ENCODE measurements at regions not wholly inside any gene's neighbourhood (a gene's known extent, or its start where the extent isn't known, plus 50 kb on each side); places are given as distances from the start of the nearest gene placed in this dataset.
A peak's percentile ranks its signal among the peaks of the same experiment; 100 is the strongest.
"Not testable (repeated sequence)": the region's sequence is repeated elsewhere in the genome, so short reads cannot be mapped to it uniquely, and the experiment has no call there.

- no peak overlapping the region for H3K4me3 ChIP-seq (ENCODE audit: low read length)
- TF ChIP-seq, protein P1, sequence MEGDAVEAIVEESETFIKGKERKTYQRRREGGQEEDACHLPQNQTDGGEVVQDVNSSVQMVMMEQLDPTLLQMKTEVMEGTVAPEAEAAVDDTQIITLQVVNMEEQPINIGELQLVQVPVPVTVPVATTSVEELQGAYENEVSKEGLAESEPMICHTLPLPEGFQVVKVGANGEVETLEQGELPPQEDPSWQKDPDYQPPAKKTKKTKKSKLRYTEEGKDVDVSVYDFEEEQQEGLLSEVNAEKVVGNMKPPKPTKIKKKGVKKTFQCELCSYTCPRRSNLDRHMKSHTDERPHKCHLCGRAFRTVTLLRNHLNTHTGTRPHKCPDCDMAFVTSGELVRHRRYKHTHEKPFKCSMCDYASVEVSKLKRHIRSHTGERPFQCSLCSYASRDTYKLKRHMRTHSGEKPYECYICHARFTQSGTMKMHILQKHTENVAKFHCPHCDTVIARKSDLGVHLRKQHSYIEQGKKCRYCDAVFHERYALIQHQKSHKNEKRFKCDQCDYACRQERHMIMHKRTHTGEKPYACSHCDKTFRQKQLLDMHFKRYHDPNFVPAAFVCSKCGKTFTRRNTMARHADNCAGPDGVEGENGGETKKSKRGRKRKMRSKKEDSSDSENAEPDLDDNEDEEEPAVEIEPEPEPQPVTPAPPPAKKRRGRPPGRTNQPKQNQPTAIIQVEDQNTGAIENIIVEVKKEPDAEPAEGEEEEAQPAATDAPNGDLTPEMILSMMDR (conservative IDR thresholded peaks at IDR 0.05; ENCODE audit: low read length) = no peak
- DNase-seq (ENCODE audit: low read depth) = no peak
Measured at GRCh38 chrX:115419069-115419468, 129.6 kb downstream of the LUZP4 start.

DNA sequence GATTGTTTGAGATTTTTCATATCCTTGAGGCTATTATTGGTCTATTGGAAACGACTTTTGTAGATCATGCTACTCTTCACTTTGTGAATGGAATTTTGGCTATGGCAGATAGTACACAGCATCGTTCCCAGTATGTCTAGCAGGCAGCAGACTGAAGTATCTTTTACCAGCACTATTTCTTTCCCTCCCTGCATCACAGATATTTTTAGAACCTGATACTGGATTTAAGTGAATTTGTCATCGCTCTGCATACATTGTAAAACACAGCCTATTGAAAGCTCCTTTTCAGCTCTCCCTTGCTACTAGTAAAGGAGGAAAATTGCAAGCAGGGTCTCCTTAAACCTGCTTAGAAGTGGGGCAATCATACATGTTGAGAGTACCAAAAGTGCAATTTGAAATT lies 133.6 kb downstream of the LUZP4 start:
- no peak for DNase-seq (ENCODE audit: low read depth)
- TF ChIP-seq, protein P1 (conservative IDR thresholded peaks at IDR 0.05; ENCODE audit: low read length) = no peak
- no peak overlapping the region for H3K4me3 ChIP-seq (ENCODE audit: low read length)

DNA sequence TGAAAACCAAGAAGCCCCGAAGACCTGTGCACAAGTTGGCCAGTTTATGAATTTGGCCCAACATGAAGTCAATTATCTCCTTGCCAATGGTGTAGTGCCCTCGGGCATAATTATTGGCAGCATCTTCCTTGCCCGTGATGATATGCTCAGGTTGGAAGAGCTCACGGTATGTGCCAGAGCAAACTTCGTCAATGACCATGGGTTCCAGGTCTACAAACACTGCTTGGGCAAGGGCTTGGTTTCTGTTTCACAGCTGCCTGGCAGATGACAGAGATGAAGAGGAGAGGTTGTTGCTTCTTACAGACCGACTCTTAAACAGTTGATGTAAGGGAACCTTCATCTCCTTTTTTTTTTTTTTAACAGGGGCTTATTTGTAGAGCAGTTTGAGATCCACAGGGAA lies 135.6 kb upstream of the PLS3 start:
- no peak overlapping the region for H3K4me3 ChIP-seq (ENCODE audit: low read length)
- TF ChIP-seq, protein P1 (conservative IDR thresholded peaks at IDR 0.05; ENCODE audit: low read length) = no peak
- no peak for DNase-seq (ENCODE audit: low read depth)

DNA sequence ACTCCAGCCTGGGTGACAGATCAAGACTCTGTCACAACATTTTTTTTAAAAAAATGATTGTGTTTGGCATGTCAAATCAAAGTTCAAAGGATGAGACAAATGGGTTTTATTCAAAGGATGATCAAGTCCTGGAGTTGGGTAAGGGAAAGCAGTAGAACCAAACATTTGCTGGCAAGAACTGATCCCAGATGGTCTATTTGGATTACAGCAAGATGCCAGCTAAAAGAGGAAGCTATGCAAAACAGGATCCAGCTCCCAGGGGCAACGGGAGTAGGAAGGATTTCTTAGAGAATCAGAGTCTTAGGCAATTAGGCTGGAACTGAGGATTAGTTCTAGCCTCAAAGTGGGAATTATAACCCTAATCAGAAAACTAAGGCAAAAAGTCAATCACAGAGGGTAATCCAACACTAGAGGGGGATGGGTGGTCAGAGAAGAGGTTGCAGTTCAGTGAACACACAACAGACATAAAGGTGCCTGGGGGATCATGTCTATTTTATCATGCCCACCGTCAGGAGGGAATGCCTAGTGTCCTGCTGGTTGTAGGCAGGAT lies 133.0 kb upstream of the PLS3 start:
- peak; percentile 2 for DNase-seq (ENCODE audit: low read depth)
- TF ChIP-seq, protein P1 (conservative IDR thresholded peaks at IDR 0.05; ENCODE audit: low read length) = no peak

GRCh38 chrX:115434834-115435233 lies 126.1 kb upstream of the PLS3 start:
- H3K4me3 ChIP-seq (ENCODE audit: low read length); DNase-seq (ENCODE audit: low read depth): not testable (repeated sequence)

More for the DNA sequence above, 133.0 kb upstream of the PLS3 start:
- no peak overlapping the region for H3K4me3 ChIP-seq (ENCODE audit: low read length)

- TF ChIP-seq, protein P1 (conservative IDR thresholded peaks at IDR 0.05; ENCODE audit: low read length) = no peak
- no peak overlapping the region for H3K4me3 ChIP-seq (ENCODE audit: low read length)
- no peak for DNase-seq (ENCODE audit: low read depth)
Measured at GRCh38 chrX:115437841-115438595, 123.0 kb upstream of the PLS3 start.

GRCh38 chrX:115448146-115448545 lies 112.8 kb upstream of the PLS3 start:
- no peak overlapping the region for H3K4me3 ChIP-seq (ENCODE audit: low read length)
- TF ChIP-seq, protein P1 (conservative IDR thresholded peaks at IDR 0.05; ENCODE audit: low read length) = no peak
- DNase-seq (ENCODE audit: low read depth) = no peak

Measured in AG10803 (cell line).